HUES48 (cell line): ENCODE measurements at regions not wholly inside any gene's neighbourhood (a gene's known extent, or its start where the extent isn't known, plus 50 kb on each side); places are given as distances from the start of the nearest gene placed in this dataset.

ENCODE experiments used
- H3K27ac ChIP-seq: one replicate; pipeline ENCODE4 v1.7.0; 2013; ENCODE audit warnings: low read depth, low read length, inconsistent platforms
- H3K27me3 ChIP-seq: 2 replicates; pipeline ENCODE4 v1.6.1; 2013; ENCODE audit warnings: mild to moderate bottlenecking, low read length; ENCODE audit not compliant: control insufficient read depth, insufficient read depth
- H3K36me3 ChIP-seq: 2 replicates; pipeline ENCODE4 v1.6.1; 2013; ENCODE audit warnings: low read length; ENCODE audit not compliant: control insufficient read depth, insufficient read depth
- H3K4me1 ChIP-seq: 2 replicates; pipeline ENCODE4 v1.6.1; 2013; ENCODE audit warnings: mild to moderate bottlenecking, low read length; ENCODE audit not compliant: control insufficient read depth, insufficient read depth
- H3K4me3 ChIP-seq: 2 replicates; pipeline ENCODE4 v1.5.1; 2013; ENCODE audit warnings: mild to moderate bottlenecking, low read depth, low read length
- H3K9ac ChIP-seq: 2 replicates; pipeline ENCODE4 v1.6.1; 2013; ENCODE audit warnings: mild to moderate bottlenecking, low read depth, low read length, moderate library complexity
- H3K9me3 ChIP-seq: 2 replicates; pipeline ENCODE4 v1.6.1; 2013; ENCODE audit warnings: low read length; ENCODE audit not compliant: control insufficient read depth, insufficient read depth

DNA sequence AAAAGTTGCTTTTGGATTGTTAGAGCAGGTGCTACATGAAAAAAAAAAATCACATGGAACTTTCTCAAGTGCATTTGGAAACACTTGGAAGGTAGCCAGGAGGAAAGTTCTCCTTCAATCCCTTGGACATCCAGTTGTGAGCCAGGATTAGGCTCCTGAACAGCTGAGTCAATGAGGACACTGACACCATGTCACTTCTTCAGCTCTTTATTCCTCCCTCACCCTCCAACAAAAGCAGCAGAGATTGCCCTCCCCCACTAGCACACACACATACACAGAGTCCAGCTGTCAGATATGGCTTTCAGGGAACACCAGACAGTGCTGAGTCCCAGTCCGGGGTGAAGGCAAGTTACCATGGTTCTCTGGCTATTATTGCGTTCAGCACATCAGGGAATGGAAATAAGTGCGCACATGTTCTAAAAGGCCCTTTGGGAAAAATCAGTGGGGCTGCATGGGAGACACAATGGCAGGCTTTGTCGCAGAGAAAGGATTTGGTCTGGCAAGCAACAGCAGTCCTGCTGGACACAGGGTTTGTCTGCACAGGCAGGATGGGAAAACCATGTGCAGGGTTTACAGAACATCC, 124.7 kb upstream of the MARCKS start:
- Histone ChIP-seq H3K4me3 (no peak overlapping the region), H3K27ac (no peak overlapping the region), H3K27me3 (no peaks in the 10 kb centered on the region), H3K4me1 (no peaks in the 10 kb centered on the region), H3K36me3 (no peaks in the 10 kb centered on the region), H3K9ac (no peak overlapping the region), H3K9me3 (no peaks in the 10 kb centered on the region)

DNA sequence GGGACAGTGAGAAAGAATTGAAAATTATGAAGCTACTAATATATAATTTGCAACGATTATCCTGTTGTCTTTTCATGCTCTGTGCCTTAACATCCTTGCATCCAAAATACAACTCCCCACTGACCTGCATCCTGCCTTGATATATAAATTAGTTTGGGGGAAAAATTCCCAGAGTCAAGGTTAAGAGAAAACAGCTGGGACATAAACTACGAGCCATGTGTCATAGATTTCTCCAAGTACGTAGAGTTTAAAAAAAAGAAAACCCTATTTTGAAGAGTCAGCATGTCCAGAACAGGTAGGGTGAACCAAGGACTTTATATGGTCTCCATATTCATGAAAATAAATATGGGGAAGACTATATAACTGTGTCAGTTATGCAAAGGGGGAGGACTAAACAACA, 123.8 kb upstream of the MARCKS start:
- H3K4me1 ChIP-seq: no peaks in the 10 kb centered on the region
- no peaks in the 10 kb centered on the region for H3K36me3 ChIP-seq
- H3K27ac ChIP-seq: no peak overlapping the region
- no peaks in the 10 kb centered on the region for H3K9me3 ChIP-seq
- H3K4me3 ChIP-seq: no peak overlapping the region
- H3K27me3 ChIP-seq: no peaks in the 10 kb centered on the region
- H3K9ac ChIP-seq: no peak overlapping the region

DNA sequence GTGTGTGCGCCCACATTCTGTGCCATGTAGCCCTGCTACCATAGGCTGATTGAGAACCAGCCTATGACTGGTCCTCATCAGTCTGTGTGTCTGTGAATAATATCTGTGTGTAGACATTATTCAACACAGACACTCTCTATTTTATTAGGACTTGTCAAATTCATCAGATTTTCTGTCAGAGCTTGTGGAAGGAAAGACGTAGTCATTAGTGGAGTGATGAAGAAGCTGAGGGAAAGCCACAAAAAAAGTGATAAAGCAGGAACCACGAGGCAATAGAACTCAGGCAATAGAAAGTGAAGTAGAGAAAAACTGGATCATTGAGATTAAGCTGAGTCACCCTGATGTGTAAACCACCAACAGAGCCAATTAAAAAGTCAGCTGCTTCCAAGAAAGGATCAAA, 122.2 kb upstream of the MARCKS start:
- Histone ChIP-seq H3K27me3 (no peaks in the 10 kb centered on the region), H3K9ac (no peak overlapping the region), H3K9me3 (no peaks in the 10 kb centered on the region), H3K36me3 (no peaks in the 10 kb centered on the region), H3K4me3 (no peak overlapping the region), H3K4me1 (no peaks in the 10 kb centered on the region), H3K27ac (no peak overlapping the region)

DNA sequence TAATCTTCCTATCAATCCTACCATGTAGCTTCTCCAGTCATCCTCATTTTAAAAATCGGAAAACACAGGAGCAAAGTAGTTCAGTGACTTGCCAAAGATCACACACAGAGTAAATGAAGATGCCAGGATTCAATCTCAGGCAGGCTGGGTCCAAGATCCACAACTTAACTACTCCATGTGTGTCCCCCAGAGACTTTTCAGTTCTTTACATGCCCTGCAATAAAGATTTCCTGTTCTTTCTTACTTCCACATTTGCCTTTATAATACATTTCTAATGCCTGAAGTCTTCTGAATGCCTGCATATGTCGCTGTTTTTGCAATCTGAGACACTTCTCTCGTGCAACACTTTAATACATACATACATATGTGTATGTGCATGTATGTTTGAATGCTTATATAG, 121.7 kb upstream of the MARCKS start:
- Histone ChIP-seq H3K4me3 (no peak overlapping the region), H3K36me3 (no peaks in the 10 kb centered on the region), H3K9me3 (no peaks in the 10 kb centered on the region), H3K27me3 (no peaks in the 10 kb centered on the region), H3K27ac (no peak overlapping the region), H3K9ac (no peak overlapping the region), H3K4me1 (no peaks in the 10 kb centered on the region)

DNA sequence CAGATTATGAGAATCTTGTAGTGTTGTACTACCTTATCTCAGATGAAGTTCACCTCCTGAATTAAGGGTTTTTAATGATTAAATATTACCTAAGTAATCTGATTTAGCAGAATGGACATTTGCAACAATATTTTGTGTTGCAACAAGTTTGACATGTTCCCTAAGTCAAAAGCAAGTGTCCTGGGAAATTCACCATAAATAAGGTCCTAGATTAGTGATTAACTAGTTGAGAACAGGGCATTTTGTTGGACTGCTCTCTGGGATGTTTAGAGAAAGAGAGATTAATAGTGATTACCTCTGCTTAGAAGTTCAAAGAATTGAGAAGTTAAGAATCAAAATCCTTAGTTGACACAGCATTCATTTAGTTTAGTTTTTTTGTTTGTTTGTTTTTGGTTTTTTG, 120.2 kb upstream of the MARCKS start:
- H3K36me3 ChIP-seq: no peaks in the 10 kb centered on the region
- H3K4me1 ChIP-seq: no peaks in the 10 kb centered on the region
- H3K27me3 ChIP-seq: no peaks in the 10 kb centered on the region
- H3K9me3 ChIP-seq: no peaks in the 10 kb centered on the region
- H3K4me3 ChIP-seq: no peak overlapping the region
- H3K27ac ChIP-seq: no peak overlapping the region
- no peak overlapping the region for H3K9ac ChIP-seq

DNA sequence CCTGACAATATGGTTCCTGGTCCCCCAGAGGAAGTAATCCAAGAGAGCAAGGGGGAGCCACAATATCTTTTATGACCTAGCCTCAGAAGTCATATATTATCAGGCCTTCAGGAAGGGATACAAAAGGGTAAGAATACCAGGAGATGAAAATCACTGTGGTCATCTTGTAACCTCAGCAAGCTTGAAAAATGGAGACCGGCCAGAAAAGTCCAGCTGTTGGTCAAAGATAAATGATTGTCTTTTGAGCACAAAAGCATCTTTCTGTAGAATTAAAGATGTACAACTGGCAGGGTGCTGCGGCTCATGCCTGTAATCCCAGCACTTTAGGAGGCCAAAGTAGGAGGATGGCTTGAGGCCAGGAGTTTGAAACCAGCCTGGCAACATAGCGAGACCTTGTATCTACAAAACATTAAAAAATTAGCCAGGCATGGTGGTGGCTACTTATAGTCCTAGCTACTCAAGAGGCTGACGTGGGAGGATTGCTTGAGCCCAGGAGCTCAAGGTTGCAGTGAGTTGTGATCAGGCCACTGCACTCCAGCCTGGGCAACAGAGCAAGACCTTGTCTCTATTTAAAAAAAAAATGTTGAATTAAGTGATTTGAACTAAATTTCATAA, 118.0 kb upstream of the MARCKS start:
- Histone ChIP-seq H3K36me3 (no peaks in the 10 kb centered on the region), H3K4me1 (no peaks in the 10 kb centered on the region), H3K9ac (no peak overlapping the region), H3K9me3 (no peaks in the 10 kb centered on the region), H3K4me3 (no peak overlapping the region), H3K27me3 (no peaks in the 10 kb centered on the region), H3K27ac (no peak overlapping the region)

DNA sequence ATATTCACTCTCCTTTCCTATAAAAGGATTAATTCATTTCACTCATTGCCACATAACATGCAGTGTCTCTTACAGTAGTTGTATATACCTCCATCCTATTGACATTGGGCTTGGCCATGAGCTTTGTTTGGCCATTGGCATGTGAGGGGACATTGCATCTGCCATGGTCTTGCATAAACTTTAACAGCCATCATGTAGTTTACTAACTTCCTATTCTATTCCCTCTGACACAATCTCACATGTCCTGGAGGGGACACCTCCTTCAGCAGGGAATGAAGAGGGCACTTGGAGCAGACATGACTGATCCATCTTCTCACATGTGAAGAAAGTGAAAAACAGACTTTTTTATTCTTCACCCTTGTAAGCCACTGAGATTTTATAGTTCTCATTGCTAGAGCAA, 115.5 kb upstream of the MARCKS start:
- H3K27ac ChIP-seq: no peak overlapping the region
- H3K4me3 ChIP-seq: no peak overlapping the region
- no peaks in the 10 kb centered on the region for H3K9me3 ChIP-seq
- H3K4me1 ChIP-seq: no peaks in the 10 kb centered on the region
- H3K9ac ChIP-seq: no peak overlapping the region
- H3K36me3 ChIP-seq: no peaks in the 10 kb centered on the region
- H3K27me3 ChIP-seq: no peaks in the 10 kb centered on the region

DNA sequence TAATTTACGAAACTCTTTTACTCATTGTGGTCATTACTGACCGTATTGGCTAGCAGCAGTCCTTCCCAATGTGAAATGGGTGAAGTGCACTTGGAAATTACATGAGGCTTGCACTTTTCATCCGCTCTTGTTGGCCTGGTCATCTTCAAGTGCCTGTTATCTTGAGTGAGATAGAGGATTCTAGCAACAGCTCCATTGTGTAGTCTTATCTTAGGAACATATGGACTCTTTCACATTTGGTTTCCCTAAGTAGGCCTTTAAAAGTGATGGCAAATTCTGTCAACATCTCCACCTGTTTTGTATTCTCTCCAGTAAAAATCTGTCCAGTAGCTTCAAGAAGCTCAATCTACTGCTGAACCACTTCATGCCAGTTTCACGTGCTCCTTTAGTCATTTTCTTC, 114.8 kb upstream of the MARCKS start:
- no peaks in the 10 kb centered on the region for H3K4me1 ChIP-seq
- no peaks in the 10 kb centered on the region for H3K9me3 ChIP-seq
- H3K4me3 ChIP-seq: no peak overlapping the region
- no peaks in the 10 kb centered on the region for H3K36me3 ChIP-seq
- no peak overlapping the region for H3K9ac ChIP-seq
- no peak overlapping the region for H3K27ac ChIP-seq
- H3K27me3 ChIP-seq: no peaks in the 10 kb centered on the region

DNA sequence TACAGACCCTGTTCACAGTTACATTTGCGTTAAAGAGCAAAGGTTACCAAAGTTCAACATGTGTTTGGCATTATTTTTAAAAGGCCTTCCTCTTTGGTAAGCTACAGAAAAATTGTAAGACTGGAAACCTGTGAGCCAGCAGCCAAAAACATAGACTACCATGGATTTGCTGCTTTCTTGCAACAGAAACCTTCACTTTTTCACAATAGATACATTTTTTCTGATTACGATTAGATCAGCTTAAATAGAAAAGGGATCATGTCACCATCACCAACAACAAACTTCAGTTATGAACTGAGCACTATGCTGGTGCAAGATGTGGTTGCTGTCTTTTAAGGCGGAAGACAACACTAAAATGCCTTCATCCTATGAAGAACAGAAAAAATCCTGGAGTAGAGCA, 112.3 kb upstream of the MARCKS start:
- Histone ChIP-seq H3K27me3 (no peaks in the 10 kb centered on the region), H3K27ac (no peak overlapping the region), H3K4me3 (no peak overlapping the region), H3K36me3 (no peaks in the 10 kb centered on the region), H3K9me3 (no peaks in the 10 kb centered on the region), H3K9ac (no peak overlapping the region), H3K4me1 (no peaks in the 10 kb centered on the region)

DNA sequence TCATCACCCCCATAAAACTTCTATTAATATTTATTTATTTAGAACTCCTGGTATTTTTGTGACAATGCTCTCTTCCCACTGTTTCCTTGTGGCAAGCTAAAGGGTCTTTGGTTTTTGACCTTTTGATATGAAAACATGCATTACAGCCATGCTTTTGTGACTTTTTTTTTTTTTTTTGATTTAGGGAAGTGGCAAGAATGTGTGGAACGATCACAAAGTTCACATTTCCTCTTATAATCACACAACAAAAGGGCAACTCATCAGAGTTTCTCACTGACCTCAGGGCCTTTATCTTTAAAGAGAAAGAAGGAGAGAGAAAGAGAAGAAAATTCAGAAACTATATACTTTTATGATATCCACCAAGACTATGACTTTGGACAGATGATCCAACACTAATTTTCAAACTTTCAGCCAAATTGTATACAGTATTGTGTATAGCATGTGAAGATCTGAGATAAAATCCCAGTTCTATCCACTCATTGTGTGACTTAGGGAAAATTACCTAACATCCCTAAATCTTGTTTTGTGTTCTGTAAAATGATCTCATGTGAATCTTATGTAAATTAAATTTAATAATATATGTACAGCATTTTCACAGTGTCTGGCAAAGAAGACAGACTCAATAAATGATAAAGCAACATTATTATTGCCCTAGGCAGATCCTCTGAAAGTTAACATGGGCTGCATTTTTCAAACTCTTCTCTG, 106.8 kb upstream of the MARCKS start:
- Histone ChIP-seq H3K36me3 (no peaks in the 10 kb centered on the region), H3K4me1 (no peaks in the 10 kb centered on the region), H3K9ac (no peak overlapping the region), H3K27ac (no peak overlapping the region), H3K9me3 (no peaks in the 10 kb centered on the region), H3K27me3 (no peaks in the 10 kb centered on the region), H3K4me3 (no peak overlapping the region)

DNA sequence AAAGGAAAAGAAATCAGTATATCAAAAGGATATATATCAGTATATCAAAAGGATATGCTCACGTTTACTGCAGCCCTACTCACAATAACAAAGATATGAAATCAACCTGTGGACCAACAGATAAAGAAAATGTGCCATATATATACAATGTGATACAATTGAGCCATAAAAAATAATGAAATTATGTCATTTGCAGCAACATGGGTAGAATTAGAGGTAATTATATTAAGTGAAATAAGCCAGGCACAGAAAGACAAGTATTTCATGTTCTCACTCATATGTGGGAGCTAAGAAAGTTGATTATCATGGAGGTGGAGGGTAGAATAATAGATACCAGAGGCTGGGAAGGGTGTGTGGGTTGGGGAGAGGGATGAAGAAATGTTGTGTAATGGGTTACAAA, 102.9 kb upstream of the MARCKS start:
- H3K27me3 ChIP-seq: no peaks in the 10 kb centered on the region
- no peak overlapping the region for H3K9ac ChIP-seq
- no peaks in the 10 kb centered on the region for H3K9me3 ChIP-seq
- H3K27ac ChIP-seq: no peak overlapping the region
- H3K36me3 ChIP-seq: no peaks in the 10 kb centered on the region
- no peak overlapping the region for H3K4me3 ChIP-seq
- no peaks in the 10 kb centered on the region for H3K4me1 ChIP-seq
